ENCODE measurements at regions not wholly inside any gene's neighbourhood (a gene's known extent, or its start where the extent isn't known, plus 50 kb on each side); places are given as distances from the start of the nearest gene placed in this dataset.

DNA sequence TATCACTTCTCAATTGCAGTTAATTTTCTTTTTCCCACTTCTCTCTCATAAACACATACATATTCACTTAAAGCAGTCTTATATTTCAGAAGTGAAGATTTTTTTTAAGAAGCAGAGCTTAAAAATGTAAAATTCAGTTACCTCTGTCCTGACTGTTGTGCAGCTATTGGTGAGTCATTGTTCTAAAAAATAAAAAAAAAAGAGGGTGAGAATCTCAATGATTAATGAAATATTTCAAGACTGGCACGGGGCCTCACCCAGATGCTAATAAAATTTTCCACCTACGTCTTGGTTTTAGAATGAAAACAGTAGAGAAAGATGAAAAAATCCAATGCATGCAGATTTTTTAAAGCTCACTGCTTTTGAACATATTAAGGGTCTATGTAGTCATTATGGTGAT, 67.7 kb downstream of the RDH14 start:
- Histone ChIP-seq H3K4me2 (no peak overlapping the region), H3K79me2 (replicated peaks; ENCODE audit: insufficient read depth) (no peaks in the 10 kb centered on the region), H4K20me1 (replicated peaks; ENCODE audit: insufficient read depth) (no peaks in the 10 kb centered on the region), H3K4me3 (no peak overlapping the region), H3K27ac (ENCODE audit: low read depth) (no peak overlapping the region), H2AFZ (no peak overlapping the region), H3K9me2 (ENCODE audit: insufficient read depth) (0 out of 2 replicates have a peak, but pooled peaks cover 11% of the 10 kb centered on the region), H3K4me1 (ENCODE audit: insufficient read depth) (no peaks in the 10 kb centered on the region), H3K27me3 (ENCODE audit: insufficient read depth) (no peaks in the 10 kb centered on the region), H3F3A (replicated peaks; ENCODE audit: low read depth) (no peaks in the 10 kb centered on the region), H3K36me3 (ENCODE audit: insufficient read depth) (no peaks in the 10 kb centered on the region)
- TF ChIP-seq, protein P1, sequence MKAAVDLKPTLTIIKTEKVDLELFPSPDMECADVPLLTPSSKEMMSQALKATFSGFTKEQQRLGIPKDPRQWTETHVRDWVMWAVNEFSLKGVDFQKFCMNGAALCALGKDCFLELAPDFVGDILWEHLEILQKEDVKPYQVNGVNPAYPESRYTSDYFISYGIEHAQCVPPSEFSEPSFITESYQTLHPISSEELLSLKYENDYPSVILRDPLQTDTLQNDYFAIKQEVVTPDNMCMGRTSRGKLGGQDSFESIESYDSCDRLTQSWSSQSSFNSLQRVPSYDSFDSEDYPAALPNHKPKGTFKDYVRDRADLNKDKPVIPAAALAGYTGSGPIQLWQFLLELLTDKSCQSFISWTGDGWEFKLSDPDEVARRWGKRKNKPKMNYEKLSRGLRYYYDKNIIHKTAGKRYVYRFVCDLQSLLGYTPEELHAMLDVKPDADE (IDR thresholded peaks at IDR 0.05), result no peak
- TF ChIP-seq ZNF331 (CRISPR knock-in tag; IDR thresholded peaks at IDR 0.05; ENCODE audit: low read depth) (no peak), JUNB (IDR thresholded peaks at IDR 0.05; ENCODE audit: unreplicated experiment) (no peak), EZH2phosphoT487 (IDR thresholded peaks at IDR 0.05; ENCODE audit: unreplicated experiment) (no peak), EZH2 (IDR thresholded peaks at IDR 0.05; ENCODE audit: low read depth, unreplicated experiment) (no peak), CREB1 (CRISPR knock-in tag; IDR thresholded peaks at IDR 0.05; ENCODE audit: low read depth) (no peak), STAT1 (IDR thresholded peaks at IDR 0.05; ENCODE audit: unreplicated experiment) (no peak), POLR2AphosphoS5 (IDR thresholded peaks at IDR 0.05; ENCODE audit: low read depth) (no peak), NANOG (IDR thresholded peaks at IDR 0.05; ENCODE audit: borderline replicate concordance) (no peak), ZNF114 (CRISPR knock-in tag; IDR thresholded peaks at IDR 0.05) (no peak)
- TF ChIP-seq, protein P2, sequence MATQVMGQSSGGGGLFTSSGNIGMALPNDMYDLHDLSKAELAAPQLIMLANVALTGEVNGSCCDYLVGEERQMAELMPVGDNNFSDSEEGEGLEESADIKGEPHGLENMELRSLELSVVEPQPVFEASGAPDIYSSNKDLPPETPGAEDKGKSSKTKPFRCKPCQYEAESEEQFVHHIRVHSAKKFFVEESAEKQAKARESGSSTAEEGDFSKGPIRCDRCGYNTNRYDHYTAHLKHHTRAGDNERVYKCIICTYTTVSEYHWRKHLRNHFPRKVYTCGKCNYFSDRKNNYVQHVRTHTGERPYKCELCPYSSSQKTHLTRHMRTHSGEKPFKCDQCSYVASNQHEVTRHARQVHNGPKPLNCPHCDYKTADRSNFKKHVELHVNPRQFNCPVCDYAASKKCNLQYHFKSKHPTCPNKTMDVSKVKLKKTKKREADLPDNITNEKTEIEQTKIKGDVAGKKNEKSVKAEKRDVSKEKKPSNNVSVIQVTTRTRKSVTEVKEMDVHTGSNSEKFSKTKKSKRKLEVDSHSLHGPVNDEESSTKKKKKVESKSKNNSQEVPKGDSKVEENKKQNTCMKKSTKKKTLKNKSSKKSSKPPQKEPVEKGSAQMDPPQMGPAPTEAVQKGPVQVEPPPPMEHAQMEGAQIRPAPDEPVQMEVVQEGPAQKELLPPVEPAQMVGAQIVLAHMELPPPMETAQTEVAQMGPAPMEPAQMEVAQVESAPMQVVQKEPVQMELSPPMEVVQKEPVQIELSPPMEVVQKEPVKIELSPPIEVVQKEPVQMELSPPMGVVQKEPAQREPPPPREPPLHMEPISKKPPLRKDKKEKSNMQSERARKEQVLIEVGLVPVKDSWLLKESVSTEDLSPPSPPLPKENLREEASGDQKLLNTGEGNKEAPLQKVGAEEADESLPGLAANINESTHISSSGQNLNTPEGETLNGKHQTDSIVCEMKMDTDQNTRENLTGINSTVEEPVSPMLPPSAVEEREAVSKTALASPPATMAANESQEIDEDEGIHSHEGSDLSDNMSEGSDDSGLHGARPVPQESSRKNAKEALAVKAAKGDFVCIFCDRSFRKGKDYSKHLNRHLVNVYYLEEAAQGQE (IDR thresholded peaks at IDR 0.05; ENCODE audit: unreplicated experiment), result no peak
- TF ChIP-seq, protein P3, sequence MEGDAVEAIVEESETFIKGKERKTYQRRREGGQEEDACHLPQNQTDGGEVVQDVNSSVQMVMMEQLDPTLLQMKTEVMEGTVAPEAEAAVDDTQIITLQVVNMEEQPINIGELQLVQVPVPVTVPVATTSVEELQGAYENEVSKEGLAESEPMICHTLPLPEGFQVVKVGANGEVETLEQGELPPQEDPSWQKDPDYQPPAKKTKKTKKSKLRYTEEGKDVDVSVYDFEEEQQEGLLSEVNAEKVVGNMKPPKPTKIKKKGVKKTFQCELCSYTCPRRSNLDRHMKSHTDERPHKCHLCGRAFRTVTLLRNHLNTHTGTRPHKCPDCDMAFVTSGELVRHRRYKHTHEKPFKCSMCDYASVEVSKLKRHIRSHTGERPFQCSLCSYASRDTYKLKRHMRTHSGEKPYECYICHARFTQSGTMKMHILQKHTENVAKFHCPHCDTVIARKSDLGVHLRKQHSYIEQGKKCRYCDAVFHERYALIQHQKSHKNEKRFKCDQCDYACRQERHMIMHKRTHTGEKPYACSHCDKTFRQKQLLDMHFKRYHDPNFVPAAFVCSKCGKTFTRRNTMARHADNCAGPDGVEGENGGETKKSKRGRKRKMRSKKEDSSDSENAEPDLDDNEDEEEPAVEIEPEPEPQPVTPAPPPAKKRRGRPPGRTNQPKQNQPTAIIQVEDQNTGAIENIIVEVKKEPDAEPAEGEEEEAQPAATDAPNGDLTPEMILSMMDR (conservative IDR thresholded peaks at IDR 0.05; ENCODE audit: low read depth in 2 of 2), result no peak
- TF ChIP-seq, protein P4, sequence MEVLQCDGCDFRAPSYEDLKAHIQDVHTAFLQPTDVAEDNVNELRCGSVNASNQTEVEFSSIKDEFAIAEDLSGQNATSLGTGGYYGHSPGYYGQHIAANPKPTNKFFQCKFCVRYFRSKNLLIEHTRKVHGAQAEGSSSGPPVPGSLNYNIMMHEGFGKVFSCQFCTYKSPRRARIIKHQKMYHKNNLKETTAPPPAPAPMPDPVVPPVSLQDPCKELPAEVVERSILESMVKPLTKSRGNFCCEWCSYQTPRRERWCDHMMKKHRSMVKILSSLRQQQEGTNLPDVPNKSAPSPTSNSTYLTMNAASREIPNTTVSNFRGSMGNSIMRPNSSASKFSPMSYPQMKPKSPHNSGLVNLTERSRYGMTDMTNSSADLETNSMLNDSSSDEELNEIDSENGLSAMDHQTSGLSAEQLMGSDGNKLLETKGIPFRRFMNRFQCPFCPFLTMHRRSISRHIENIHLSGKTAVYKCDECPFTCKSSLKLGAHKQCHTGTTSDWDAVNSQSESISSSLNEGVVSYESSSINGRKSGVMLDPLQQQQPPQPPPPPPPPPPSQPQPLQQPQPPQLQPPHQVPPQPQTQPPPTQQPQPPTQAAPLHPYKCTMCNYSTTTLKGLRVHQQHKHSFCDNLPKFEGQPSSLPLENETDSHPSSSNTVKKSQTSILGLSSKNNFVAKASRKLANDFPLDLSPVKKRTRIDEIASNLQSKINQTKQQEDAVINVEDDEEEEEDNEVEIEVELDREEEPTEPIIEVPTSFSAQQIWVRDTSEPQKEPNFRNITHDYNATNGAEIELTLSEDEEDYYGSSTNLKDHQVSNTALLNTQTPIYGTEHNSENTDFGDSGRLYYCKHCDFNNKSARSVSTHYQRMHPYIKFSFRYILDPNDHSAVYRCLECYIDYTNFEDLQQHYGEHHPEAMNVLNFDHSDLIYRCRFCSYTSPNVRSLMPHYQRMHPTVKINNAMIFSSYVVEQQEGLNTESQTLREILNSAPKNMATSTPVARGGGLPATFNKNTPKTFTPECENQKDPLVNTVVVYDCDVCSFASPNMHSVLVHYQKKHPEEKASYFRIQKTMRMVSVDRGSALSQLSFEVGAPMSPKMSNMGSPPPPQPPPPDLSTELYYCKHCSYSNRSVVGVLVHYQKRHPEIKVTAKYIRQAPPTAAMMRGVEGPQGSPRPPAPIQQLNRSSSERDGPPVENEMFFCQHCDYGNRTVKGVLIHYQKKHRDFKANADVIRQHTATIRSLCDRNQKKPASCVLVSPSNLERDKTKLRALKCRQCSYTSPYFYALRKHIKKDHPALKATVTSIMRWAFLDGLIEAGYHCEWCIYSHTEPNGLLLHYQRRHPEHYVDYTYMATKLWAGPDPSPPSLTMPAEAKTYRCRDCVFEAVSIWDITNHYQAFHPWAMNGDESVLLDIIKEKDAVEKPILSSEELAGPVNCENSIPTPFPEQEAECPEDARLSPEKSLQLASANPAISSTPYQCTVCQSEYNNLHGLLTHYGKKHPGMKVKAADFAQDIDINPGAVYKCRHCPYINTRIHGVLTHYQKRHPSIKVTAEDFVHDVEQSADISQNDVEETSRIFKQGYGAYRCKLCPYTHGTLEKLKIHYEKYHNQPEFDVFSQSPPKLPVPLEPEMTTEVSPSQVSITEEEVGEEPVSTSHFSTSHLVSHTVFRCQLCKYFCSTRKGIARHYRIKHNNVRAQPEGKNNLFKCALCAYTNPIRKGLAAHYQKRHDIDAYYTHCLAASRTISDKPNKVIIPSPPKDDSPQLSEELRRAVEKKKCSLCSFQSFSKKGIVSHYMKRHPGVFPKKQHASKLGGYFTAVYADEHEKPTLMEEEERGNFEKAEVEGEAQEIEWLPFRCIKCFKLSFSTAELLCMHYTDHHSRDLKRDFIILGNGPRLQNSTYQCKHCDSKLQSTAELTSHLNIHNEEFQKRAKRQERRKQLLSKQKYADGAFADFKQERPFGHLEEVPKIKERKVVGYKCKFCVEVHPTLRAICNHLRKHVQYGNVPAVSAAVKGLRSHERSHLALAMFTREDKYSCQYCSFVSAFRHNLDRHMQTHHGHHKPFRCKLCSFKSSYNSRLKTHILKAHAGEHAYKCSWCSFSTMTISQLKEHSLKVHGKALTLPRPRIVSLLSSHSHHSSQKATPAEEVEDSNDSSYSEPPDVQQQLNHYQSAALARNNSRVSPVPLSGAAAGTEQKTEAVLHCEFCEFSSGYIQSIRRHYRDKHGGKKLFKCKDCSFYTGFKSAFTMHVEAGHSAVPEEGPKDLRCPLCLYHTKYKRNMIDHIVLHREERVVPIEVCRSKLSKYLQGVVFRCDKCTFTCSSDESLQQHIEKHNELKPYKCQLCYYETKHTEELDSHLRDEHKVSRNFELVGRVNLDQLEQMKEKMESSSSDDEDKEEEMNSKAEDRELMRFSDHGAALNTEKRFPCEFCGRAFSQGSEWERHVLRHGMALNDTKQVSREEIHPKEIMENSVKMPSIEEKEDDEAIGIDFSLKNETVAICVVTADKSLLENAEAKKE (CRISPR knock-in tag; IDR thresholded peaks at IDR 0.05), result no peak
- DNase-seq (ENCODE audit: low spot score) (no peak), ATAC-seq (no peak)
- peaks cover 5% of the 10 kb centered on the region for H3K27me3 Mint-ChIP-seq (ENCODE audit: insufficient read depth, low read depth, poor library complexity)
- H3K4me1 Mint-ChIP-seq, result peaks cover 6% of the 10 kb centered on the region; the same call in 2 of the 3 replicates
- no peak overlapping the region for H3K4me3 Mint-ChIP-seq
- no peak overlapping the region for H3K27ac Mint-ChIP-seq
- H3K36me3 Mint-ChIP-seq (ENCODE audit: low read depth), result no peaks in the 10 kb centered on the region
- no peaks in the 10 kb centered on the region for H3K9me3 Mint-ChIP-seq
